Lower lobe of right lung (tissue), 2 donors: ENCODE measurements at regions not wholly inside any gene's neighbourhood (a gene's known extent, or its start where the extent isn't known, plus 50 kb on each side); places are given as distances from the start of the nearest gene placed in this dataset.

Experiments
- ATAC-seq, 2 donors: fragments of 200-7000 bp; cut with Tn5 transposase; one replicate each; pipeline ENCODE4 v1.9.1; 2020 to 2022; ENCODE audit warnings: mild to moderate bottlenecking in 2 of 2, moderate library complexity in 2 of 2
- DNase-seq: peaks from one replicate; pipeline ENCODE4 v3.0.0-alpha.2; 2020
- H3K27ac ChIP-seq: fragments of 200-600 bp; one replicate; pipeline ENCODE4 v1.8.0; 2022
- H3K27me3 ChIP-seq: fragments of 200-600 bp; one replicate; pipeline ENCODE4 v1.8.0; 2022; ENCODE audit warnings: low read depth
- H3K36me3 ChIP-seq: fragments of 200-600 bp; one replicate; pipeline ENCODE4 v1.8.0; 2022; ENCODE audit warnings: mild to moderate bottlenecking
- H3K4me1 ChIP-seq: fragments of 200-600 bp; one replicate; pipeline ENCODE4 v1.8.0; 2022
- H3K4me3 ChIP-seq: fragments of 200-600 bp; one replicate; pipeline ENCODE4 v1.8.0; 2022; ENCODE audit warnings: mild to moderate bottlenecking
- H3K9me3 ChIP-seq: fragments of 200-600 bp; one replicate; pipeline ENCODE4 v1.8.0; 2022
- CTCF ChIP-seq: fragments of 200-600 bp; IDR thresholded peaks from one replicate; pipeline ENCODE4 v1.8.0; 2022; ENCODE audit warnings: antibody characterized with exemption, mild to moderate bottlenecking
- intact Hi-C: fragments of 100-400 bp; cut with DNase I; formaldehyde crosslinking; loops from one replicate; pipeline ENCODE4 v1.11.0; 2022
- donor health status: DM: no; HTN: yes; CAD: no; lungs with severe emphysema.

GRCh38 chr13:86087244-86087643 lies 288.0 kb upstream of the SLITRK6 start:
- ATAC-seq (no peak), DNase-seq (no peak)
- Histone ChIP-seq H3K4me3 (no peak overlapping the region), H3K4me1 (no peaks in the 10 kb centered on the region), H3K9me3 (no peaks in the 10 kb centered on the region), H3K27ac (no peak overlapping the region), H3K27me3 (no peaks in the 10 kb centered on the region), H3K36me3 (no peaks in the 10 kb centered on the region)
- intact Hi-C loops = no loop called here
- TF ChIP-seq CTCF = no peak

- TF ChIP-seq CTCF = no peak
- DNase-seq (no peak), ATAC-seq (no peak)
- Histone ChIP-seq H3K27ac (no peak overlapping the region), H3K4me3 (no peak overlapping the region), H3K27me3 (no peaks in the 10 kb centered on the region), H3K9me3 (no peaks in the 10 kb centered on the region), H3K4me1 (no peaks in the 10 kb centered on the region), H3K36me3 (no peaks in the 10 kb centered on the region)
- intact Hi-C loops = no loop called here
These were observed 286.7 kb upstream of the SLITRK6 start for GRCh38 chr13:86085890-86086289.

- H3K36me3 ChIP-seq = no peaks in the 10 kb centered on the region
- no peak overlapping the region for H3K4me3 ChIP-seq
- no peak for TF ChIP-seq CTCF
- intact Hi-C loops = no loop called here
- H3K27me3 ChIP-seq = no peaks in the 10 kb centered on the region
- no peaks in the 10 kb centered on the region for H3K4me1 ChIP-seq
- ATAC-seq = no peak
- H3K9me3 ChIP-seq = no peaks in the 10 kb centered on the region
- DNase-seq = no peak
- H3K27ac ChIP-seq = no peak overlapping the region
These were observed 282.9 kb upstream of the SLITRK6 start for GRCh38 chr13:86082121-86082520.

GRCh38 chr13:86080340-86080995 lies 281.2 kb upstream of the SLITRK6 start:
- DNase-seq (no peak), ATAC-seq (no peak)
- intact Hi-C loops = no loop called here
- no peak for TF ChIP-seq CTCF
- Histone ChIP-seq H3K36me3 (no peaks in the 10 kb centered on the region), H3K4me1 (no peaks in the 10 kb centered on the region), H3K4me3 (no peak overlapping the region), H3K9me3 (no peaks in the 10 kb centered on the region), H3K27me3 (no peaks in the 10 kb centered on the region), H3K27ac (no peak overlapping the region)

GRCh38 chr13:86066611-86067365 lies 267.6 kb upstream of the SLITRK6 start:
- ATAC-seq = no peak
- DNase-seq = no peak

More at GRCh38 chr13:86066611-86067365, 267.6 kb upstream of the SLITRK6 start:
- H3K27me3 ChIP-seq = no peaks in the 10 kb centered on the region
- H3K4me1 ChIP-seq = no peaks in the 10 kb centered on the region
- no peak for TF ChIP-seq CTCF
- intact Hi-C loops = no loop called here
- no peaks in the 10 kb centered on the region for H3K36me3 ChIP-seq
- H3K27ac ChIP-seq = no peak overlapping the region
- no peaks in the 10 kb centered on the region for H3K9me3 ChIP-seq
- no peak overlapping the region for H3K4me3 ChIP-seq
